Right lobe of liver (tissue), 4 donors: ENCODE measurements at regions not wholly inside any gene's neighbourhood (a gene's known extent, or its start where the extent isn't known, plus 50 kb on each side); places are given as distances from the start of the nearest gene placed in this dataset.
"Not testable (repeated sequence)": the region's sequence is repeated elsewhere in the genome, so short reads cannot be mapped to it uniquely, and the experiment has no call there.

Source experiments
- CTCF ChIP-seq, 4 donors: fragments of 200-600 bp in 3 of 4; fragments of 450-650 bp in 1 of 4; IDR thresholded peaks; one replicate each; pipeline versions ENCODE4 v1.5.1 to v1.8.0; 2016 to 2022; ENCODE audit warnings: antibody characterized with exemption in 4 of 4, mild to moderate bottlenecking in 2 of 4
- POLR2A ChIP-seq: fragments of 450-650 bp; IDR thresholded peaks from one replicate; pipeline ENCODE4 v1.6.1; 2017; ENCODE audit warnings: antibody characterized with exemption, mild to moderate bottlenecking
- donor health status: DM: no; HTN: no; CAD: no.
- donor health status: DM: no; HTN: no; CAD: no.
- donor health status: DM: no; HTN: yes; CAD: no.

DNA sequence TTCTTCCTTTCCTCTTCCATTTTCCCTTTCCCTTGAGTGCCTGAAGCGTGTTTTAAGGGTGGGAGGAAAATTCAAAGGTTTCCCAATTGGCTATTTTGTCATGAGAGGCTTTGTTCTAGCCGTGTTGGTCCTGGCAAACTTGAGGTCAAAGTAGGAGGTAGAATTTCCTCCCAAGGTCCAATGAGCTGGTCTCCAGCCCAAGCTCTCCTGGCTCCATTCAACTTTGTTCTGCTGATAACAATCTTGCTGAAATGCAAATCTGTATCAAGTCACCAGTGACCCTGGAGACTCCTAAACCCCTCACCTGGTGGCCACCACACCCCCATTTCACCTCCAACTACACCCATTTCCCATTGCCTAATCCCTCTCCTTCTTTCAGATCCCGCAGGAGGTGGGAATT is 100.2 kb upstream of the TERB2 start:
- TF ChIP-seq CTCF (IDR thresholded peaks at IDR 0.05); POLR2A: not testable (repeated sequence)
